Loucy (cell line): ENCODE measurements at regions not wholly inside any gene's neighbourhood (a gene's known extent, or its start where the extent isn't known, plus 50 kb on each side); places are given as distances from the start of the nearest gene placed in this dataset.

ENCODE experiments used
- H2AFZ ChIP-seq: fragments of 200-600 bp; sonication (generic); 2 replicates; pipeline ENCODE4 v1.6.0; 2016; ENCODE audit warnings: antibody characterized with exemption, mild to moderate bottlenecking, low read length, moderate library complexity
- H3F3A ChIP-seq: fragments of 200-600 bp; 2 replicates; pipeline ENCODE4 v1.6.0; 2016; ENCODE audit warnings: antibody characterized with exemption, low read depth, mild to moderate bottlenecking
- H3K27me3 ChIP-seq: fragments of 200-600 bp; sonication (generic); 2 replicates; pipeline ENCODE4 v1.6.1; 2014; ENCODE audit warnings: low read length, mild to moderate bottlenecking; ENCODE audit not compliant: insufficient read depth, poor library complexity, severe bottlenecking
- H3K36me3 ChIP-seq: fragments of 200-600 bp; sonication (generic); 2 replicates; pipeline ENCODE4 v1.6.1; 2016; ENCODE audit warnings: low read length; ENCODE audit not compliant: insufficient read depth
- H3K4me1 ChIP-seq: fragments of 200-600 bp; sonication (generic); 2 replicates; pipeline ENCODE4 v1.5.1; 2014; ENCODE audit warnings: low read length, mild to moderate bottlenecking; ENCODE audit not compliant: insufficient read depth, poor library complexity, severe bottlenecking
- H3K4me2 ChIP-seq: fragments of 200-600 bp; sonication (generic); 2 replicates; pipeline ENCODE4 v1.6.0; 2014; ENCODE audit warnings: antibody characterized with exemption, low read length, low read depth, mild to moderate bottlenecking; ENCODE audit not compliant: poor library complexity, severe bottlenecking
- H3K4me3 ChIP-seq: fragments of 200-600 bp; sonication (generic); 2 replicates; pipeline ENCODE4 v1.5.1; 2014; ENCODE audit warnings: low read length, mild to moderate bottlenecking, mixed read lengths; ENCODE audit not compliant: poor library complexity, severe bottlenecking
- H3K79me2 ChIP-seq: fragments of 200-600 bp; sonication (generic); 2 replicates; pipeline ENCODE4 v1.6.1; 2014; ENCODE audit warnings: low read length; ENCODE audit not compliant: insufficient read depth
- H3K9ac ChIP-seq: fragments of 200-600 bp; sonication (generic); 2 replicates; pipeline ENCODE4 v1.6.0; 2014; ENCODE audit warnings: mild to moderate bottlenecking, low read depth, low read length, moderate library complexity; ENCODE audit not compliant: poor library complexity, severe bottlenecking
- H3K9me2 ChIP-seq: fragments of 200-600 bp; sonication (generic); replicated peaks from 2 replicates; pipeline ENCODE4 v1.6.1; 2016; ENCODE audit warnings: low read depth, low read length, mixed read lengths
- H3K9me3 ChIP-seq: fragments of 200-600 bp; sonication (generic); 2 replicates; pipeline ENCODE4 v1.6.1; 2014; ENCODE audit warnings: mild to moderate bottlenecking, antibody characterized with exemption, low read length, low read depth; ENCODE audit not compliant: insufficient read depth
- H4K20me1 ChIP-seq: fragments of 200-600 bp; sonication (generic); 2 replicates; pipeline ENCODE4 v1.6.0; 2014; ENCODE audit warnings: antibody characterized with exemption, low read length, mild to moderate bottlenecking; ENCODE audit not compliant: insufficient read depth, poor library complexity, severe bottlenecking
- EZH2phosphoT487 ChIP-seq: fragments of 200-600 bp; IDR thresholded peaks from 2 replicates; pipeline ENCODE4 v1.6.1; 2018; ENCODE audit warnings: antibody characterized with exemption, mild to moderate bottlenecking, moderate library complexity, borderline replicate concordance
- TF ChIP-seq, protein P1 (sequence below): fragments of 200-600 bp; sonication (generic); conservative IDR thresholded peaks from 2 replicates; pipeline ENCODE4 v1.5.1; 2014; ENCODE audit warnings: mild to moderate bottlenecking, antibody characterized with exemption, low read length

DNA sequence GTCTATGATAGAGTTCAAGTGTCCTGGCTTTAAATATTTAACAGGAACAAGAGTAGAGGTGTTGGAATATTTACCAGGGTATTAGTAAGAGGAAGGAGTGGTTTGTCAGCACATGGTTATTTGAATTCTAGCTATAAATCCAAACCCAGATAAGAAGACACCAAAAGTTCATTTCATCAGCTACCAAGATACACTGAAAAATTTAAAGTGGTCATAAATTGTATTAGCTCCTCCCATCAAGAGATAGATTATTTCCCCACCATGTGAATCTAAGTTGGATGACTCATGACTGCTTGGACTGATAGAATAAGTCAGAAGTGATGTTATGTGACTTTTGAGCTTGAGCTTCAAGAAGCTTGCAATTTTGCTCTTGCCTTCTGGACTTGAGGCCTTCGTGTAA, 72.1 kb upstream of the GRAMD2B start:
- Histone ChIP-seq H3K27me3 (no peaks in the 10 kb centered on the region), H3K9ac (no peak overlapping the region), H3K4me3 (no peak overlapping the region), H2AFZ (no peak overlapping the region), H3K9me3 (no peaks in the 10 kb centered on the region), H3K4me1 (no peaks in the 10 kb centered on the region), H3K9me2 (no peaks in the 10 kb centered on the region), H3K4me2 (no peak overlapping the region), H4K20me1 (no peaks in the 10 kb centered on the region), H3K79me2 (no peaks in the 10 kb centered on the region), H3F3A (no peaks in the 10 kb centered on the region), H3K36me3 (no peaks in the 10 kb centered on the region)
- no peak for TF ChIP-seq EZH2phosphoT487
- TF ChIP-seq, protein P1, sequence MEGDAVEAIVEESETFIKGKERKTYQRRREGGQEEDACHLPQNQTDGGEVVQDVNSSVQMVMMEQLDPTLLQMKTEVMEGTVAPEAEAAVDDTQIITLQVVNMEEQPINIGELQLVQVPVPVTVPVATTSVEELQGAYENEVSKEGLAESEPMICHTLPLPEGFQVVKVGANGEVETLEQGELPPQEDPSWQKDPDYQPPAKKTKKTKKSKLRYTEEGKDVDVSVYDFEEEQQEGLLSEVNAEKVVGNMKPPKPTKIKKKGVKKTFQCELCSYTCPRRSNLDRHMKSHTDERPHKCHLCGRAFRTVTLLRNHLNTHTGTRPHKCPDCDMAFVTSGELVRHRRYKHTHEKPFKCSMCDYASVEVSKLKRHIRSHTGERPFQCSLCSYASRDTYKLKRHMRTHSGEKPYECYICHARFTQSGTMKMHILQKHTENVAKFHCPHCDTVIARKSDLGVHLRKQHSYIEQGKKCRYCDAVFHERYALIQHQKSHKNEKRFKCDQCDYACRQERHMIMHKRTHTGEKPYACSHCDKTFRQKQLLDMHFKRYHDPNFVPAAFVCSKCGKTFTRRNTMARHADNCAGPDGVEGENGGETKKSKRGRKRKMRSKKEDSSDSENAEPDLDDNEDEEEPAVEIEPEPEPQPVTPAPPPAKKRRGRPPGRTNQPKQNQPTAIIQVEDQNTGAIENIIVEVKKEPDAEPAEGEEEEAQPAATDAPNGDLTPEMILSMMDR, result no peak

DNA sequence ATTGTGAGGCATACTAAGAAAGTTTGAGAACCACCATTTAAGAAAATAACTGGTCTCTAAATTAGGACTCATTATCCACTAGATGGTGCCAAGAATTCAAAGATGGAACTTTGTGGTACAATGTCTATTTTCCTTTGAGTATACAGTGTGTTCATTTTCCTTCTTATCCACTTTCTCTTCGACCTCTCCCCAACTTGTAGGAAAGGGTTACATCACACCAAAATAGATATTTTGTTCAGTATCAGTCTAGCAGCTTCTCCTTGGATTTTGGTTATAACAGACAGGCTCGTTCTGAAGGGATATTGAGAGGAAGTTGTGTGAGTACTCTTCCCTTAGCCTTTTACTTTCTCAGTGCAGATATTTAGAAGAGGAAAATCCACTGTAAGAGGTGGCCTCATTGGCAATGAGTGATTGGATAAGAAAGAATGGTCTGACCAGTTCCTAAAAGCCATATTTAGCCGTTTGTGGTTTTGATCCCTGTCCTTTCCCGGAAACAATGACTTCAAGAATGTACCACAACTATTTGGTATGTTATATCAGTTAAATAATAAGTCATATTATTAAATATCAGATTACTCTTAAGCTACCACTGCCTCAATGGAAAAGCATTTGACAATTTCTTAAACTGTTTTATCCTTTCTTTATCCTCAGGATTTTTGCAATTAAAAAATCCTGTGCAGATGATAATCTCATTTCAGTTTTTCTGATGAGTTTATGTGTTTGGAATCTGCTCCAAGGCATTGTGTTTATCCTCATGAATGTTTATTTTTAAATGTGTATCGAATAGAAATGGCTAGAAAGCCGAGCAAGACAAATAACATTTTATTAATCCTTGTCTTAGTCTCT, 69.0 kb upstream of the GRAMD2B start:
- TF ChIP-seq, protein P1, result peak; percentile 66
- TF ChIP-seq EZH2phosphoT487, result no peak
- H3K36me3 ChIP-seq, result no peaks in the 10 kb centered on the region
- no peaks in the 10 kb centered on the region for H3K79me2 ChIP-seq
- no peaks in the 10 kb centered on the region for H3K27me3 ChIP-seq
- no peak overlapping the region for H3K9ac ChIP-seq
- peak overlapping the region; percentile 41 for H3K4me3 ChIP-seq
- H3K9me2 ChIP-seq, result no peaks in the 10 kb centered on the region
- H3K4me1 ChIP-seq, result peaks cover 5% of the 10 kb centered on the region
- H2AFZ ChIP-seq, result peak overlapping the region; percentile 78
- H3F3A ChIP-seq, result no peaks in the 10 kb centered on the region
- no peaks in the 10 kb centered on the region for H3K9me3 ChIP-seq
- no peaks in the 10 kb centered on the region for H4K20me1 ChIP-seq
- H3K4me2 ChIP-seq, result peak overlapping the region; percentile 67

DNA sequence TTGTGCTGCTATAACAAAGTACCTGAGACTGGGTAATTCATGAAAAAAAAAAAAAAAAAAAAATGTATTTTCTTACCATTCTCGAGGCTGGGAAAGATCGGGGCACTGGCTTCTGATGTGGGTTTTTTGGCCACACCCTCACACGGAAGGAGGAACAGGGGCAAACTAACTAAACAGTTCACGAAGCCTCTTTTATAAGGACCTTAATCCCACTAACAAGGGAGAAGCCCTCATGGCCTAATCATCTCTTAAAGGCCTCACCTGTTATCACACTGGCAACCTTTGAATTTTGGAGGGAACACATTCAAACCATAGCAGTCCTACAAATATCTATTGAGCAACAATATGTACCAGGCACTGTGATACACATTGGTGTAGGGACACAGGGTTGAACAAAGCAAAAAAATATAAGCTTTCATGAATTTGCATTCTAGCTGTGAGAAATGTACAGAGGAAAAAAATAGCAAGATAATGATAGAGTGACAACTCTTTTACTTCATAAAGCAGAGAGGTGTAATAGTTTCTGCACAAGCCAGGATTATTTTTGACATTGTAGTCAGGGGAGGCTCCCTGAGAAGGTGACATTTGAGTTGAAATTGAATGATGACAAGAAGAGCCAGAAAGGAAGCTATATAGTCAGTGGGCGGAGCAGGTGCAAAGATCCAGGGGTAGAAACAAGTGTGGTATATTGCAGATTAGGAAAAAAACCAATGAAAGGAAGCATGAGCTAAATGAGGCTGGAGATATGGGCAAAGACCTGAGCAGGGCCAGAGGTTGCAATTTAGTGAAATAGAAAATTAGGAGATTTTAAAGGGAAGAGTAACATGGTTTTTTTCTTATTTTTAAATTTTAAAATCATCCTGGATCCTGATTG, 68.1 kb upstream of the GRAMD2B start:
- no peaks in the 10 kb centered on the region for H3K36me3 ChIP-seq
- H3K9me3 ChIP-seq, result no peaks in the 10 kb centered on the region
- H4K20me1 ChIP-seq, result no peaks in the 10 kb centered on the region
- H3K27me3 ChIP-seq, result no peaks in the 10 kb centered on the region
- TF ChIP-seq EZH2phosphoT487, result no peak
- TF ChIP-seq, protein P1, result no peak
- no peak overlapping the region for H2AFZ ChIP-seq
- peaks cover 5% of the 10 kb centered on the region for H3K4me1 ChIP-seq
- no peaks in the 10 kb centered on the region for H3K79me2 ChIP-seq
- no peaks in the 10 kb centered on the region for H3F3A ChIP-seq
- no peaks in the 10 kb centered on the region for H3K9me2 ChIP-seq
- H3K4me3 ChIP-seq, result peak overlapping the region; percentile 41
- H3K4me2 ChIP-seq, result peak overlapping the region; percentile 67
- H3K9ac ChIP-seq, result no peak overlapping the region
